ENCODE measurements at regions not wholly inside any gene's neighbourhood (a gene's known extent, or its start where the extent isn't known, plus 50 kb on each side); places are given as distances from the start of the nearest gene placed in this dataset.

- no CpG with 5 or more reads among the region's 1 CpG for WGBS (ENCODE audit: extremely low coverage, insufficient read length, low lambda C conversion rate)
- no peak overlapping the region for H3K27ac Mint-ChIP-seq
These were observed 1030.2 kb downstream of the EFNA5 start for GRCh38 chr5:106640511-106640910.

More at GRCh38 chr5:106640511-106640910, 1030.2 kb downstream of the EFNA5 start:
- H3K23ac ChIP-seq (ENCODE audit: insufficient read length, low read depth, low read length), result no peak overlapping the region
- H3K79me2 ChIP-seq (ENCODE audit: insufficient read depth, low read length), result no peaks in the 10 kb centered on the region
- H3K9ac ChIP-seq (ENCODE audit: extremely low read depth, insufficient read length, low read length), result no peak overlapping the region
- H3K4ac ChIP-seq (ENCODE audit: low read depth, low read length), result no peak overlapping the region
- Mint-ChIP-seq H3K9me3 (peaks cover 0 to 3% of the 10 kb centered on the region in 2 experiments; a peak in 3 of 5 replicates), H3K4me1 (no peaks in the 10 kb centered on the region), H3K4me3 (no peak overlapping the region), H3K36me3 (ENCODE audit: insufficient read depth in 1 of 3, low read depth in 3 of 3) (no peaks in the 10 kb centered on the region), H3K27me3 (ENCODE audit: low read depth) (no peaks in the 10 kb centered on the region)
- H3K23me2 ChIP-seq (ENCODE audit: insufficient read length, low read depth, low read length, poor library complexity, severe bottlenecking), result no peaks in the 10 kb centered on the region
- H3K4me2 ChIP-seq (ENCODE audit: insufficient read depth, insufficient read length, low read length), result no peak overlapping the region
- H3K27ac ChIP-seq (ENCODE audit: insufficient read length, low read depth, low read length), result no peak overlapping the region
- H4K8ac ChIP-seq (replicated peaks; ENCODE audit: insufficient read length, low read depth, low read length), result no peak overlapping the region
- H3K56ac ChIP-seq (ENCODE audit: insufficient read length, low read depth, low read length), result no peak overlapping the region
- H3K14ac ChIP-seq (ENCODE audit: insufficient read depth, low read length), result no peak overlapping the region
- no peak for DNase-seq
- H4K5ac ChIP-seq (ENCODE audit: insufficient read length, low read depth, low read length), result no peak overlapping the region
- no peaks in the 10 kb centered on the region for H3K9me3 ChIP-seq (ENCODE audit: control insufficient read depth, low read depth, low read length)
- no peaks in the 10 kb centered on the region for H3K79me1 ChIP-seq (ENCODE audit: insufficient read depth, low read depth, low read length, poor library complexity, severe bottlenecking)
- no peak overlapping the region for H4K91ac ChIP-seq (ENCODE audit: insufficient read length, low read depth, low read length)
- no peak overlapping the region for H2BK12ac ChIP-seq (ENCODE audit: insufficient read length, low read depth, low read length)
- H4K20me1 ChIP-seq (ENCODE audit: control insufficient read depth, insufficient read depth, insufficient read length), result no peaks in the 10 kb centered on the region
- no peak overlapping the region for H2AFZ ChIP-seq (ENCODE audit: low read length)
- H2AK5ac ChIP-seq (ENCODE audit: insufficient read length, low read length), result no peak overlapping the region
- no peak overlapping the region for H2BK15ac ChIP-seq (ENCODE audit: low read depth, low read length)
- no peak overlapping the region for H2BK120ac ChIP-seq (ENCODE audit: low read depth, low read length, poor library complexity, severe bottlenecking)
- no peak overlapping the region for H2BK20ac ChIP-seq (ENCODE audit: low read depth, low read length, poor library complexity, severe bottlenecking)
- H3K18ac ChIP-seq (ENCODE audit: insufficient read length, low read depth, low read length), result no peak overlapping the region
- TF ChIP-seq CTCF (conservative IDR thresholded peaks at IDR 0.05), result no peak
- no peaks in the 10 kb centered on the region for H3K4me1 ChIP-seq (ENCODE audit: insufficient read depth, low read length)
- H2BK5ac ChIP-seq (ENCODE audit: insufficient read length, low read length), result no peak overlapping the region
- H3T11ph ChIP-seq (ENCODE audit: low read length), result no peak overlapping the region
- H3K27me3 ChIP-seq (ENCODE audit: insufficient read depth, low read length), result no peaks in the 10 kb centered on the region
